Erythroblast (primary cell): ENCODE measurements at regions not wholly inside any gene's neighbourhood (a gene's known extent, or its start where the extent isn't known, plus 50 kb on each side); places are given as distances from the start of the nearest gene placed in this dataset.

Experiments
- GATA1 ChIP-seq: IDR thresholded peaks from 2 replicates; pipeline ENCODE4 v1.6.1; 2011; ENCODE audit warnings: low read depth, mild to moderate bottlenecking, control low read depth, low read length, moderate library complexity
- POLR2A ChIP-seq: IDR thresholded peaks from 2 replicates; pipeline ENCODE4 v1.6.1; 2011; ENCODE audit warnings: mild to moderate bottlenecking, low read length

DNA sequence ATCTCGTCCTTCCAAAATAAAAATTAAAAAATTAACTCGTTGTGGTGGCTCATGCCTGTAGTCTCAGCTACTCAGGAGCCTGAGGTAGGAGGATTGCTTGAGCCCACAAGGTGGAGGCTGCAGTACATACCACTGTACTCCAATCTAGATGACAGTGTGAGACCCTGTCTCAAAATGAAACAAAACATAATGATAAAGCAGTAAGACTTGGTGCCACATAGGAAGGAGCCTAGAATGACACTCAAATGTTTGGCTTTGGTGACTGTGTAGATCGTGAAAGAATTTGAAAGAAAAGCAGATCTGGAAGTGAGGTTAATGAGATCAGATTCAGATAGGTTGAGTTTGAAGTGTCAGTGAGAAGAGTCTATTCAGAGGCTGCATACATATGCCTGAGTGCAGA is 150.1 kb upstream of the ATP2B1 start:
- TF ChIP-seq POLR2A: no peak
- TF ChIP-seq GATA1: no peak
